HG03565 (cell line): ENCODE measurements at regions not wholly inside any gene's neighbourhood (a gene's known extent, or its start where the extent isn't known, plus 50 kb on each side); places are given as distances from the start of the nearest gene placed in this dataset.
"Not testable (repeated sequence)": the region's sequence is repeated elsewhere in the genome, so short reads cannot be mapped to it uniquely, and the experiment has no call there.

Source experiments
- ATAC-seq: cut with Tn5 transposase; IDR thresholded peaks from one replicate; pipeline ENCODE4 v1.9.1; 2021; ENCODE audit warnings: mild to moderate bottlenecking, moderate library complexity; ENCODE audit not compliant: unreplicated experiment

DNA sequence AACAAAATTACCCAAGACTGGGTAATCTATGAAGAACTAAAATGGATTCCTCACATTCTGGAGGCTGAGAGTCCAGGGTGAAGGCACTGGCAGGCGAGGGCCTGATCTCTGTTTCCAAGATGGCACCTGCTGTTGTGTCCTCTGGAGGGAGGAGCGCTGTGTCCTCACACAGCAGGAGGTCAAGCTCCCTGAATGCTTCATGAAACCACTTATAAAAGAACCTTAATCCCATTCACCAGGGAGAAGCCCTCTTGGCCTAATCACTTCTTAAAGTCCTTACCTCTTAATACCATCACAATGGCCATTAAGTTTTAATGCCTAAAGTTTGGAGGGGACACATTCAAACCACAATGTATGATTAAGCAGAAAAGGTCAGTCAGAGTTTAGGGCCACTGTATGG, 172.4 kb downstream of the EMP1 start:
- ATAC-seq = no peak

DNA sequence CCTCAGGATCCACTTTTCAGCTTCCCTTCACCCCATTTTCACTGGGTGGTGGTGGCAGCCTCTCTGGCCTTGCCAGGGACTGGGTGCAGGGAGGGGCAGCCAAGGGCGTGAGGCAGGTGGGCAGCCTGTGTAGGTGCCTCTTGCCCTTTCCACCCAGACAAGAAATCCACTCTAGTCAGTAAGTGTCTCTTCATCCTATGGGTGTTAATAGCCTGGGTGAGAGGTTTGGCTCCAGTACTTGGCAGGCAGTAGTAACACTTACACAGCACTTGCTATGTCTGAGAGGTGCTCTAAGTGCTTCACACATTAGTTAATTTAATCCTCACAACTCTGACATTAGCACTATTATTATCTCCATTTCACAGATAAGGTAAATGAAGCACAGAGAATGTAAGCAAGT, 171.9 kb downstream of the EMP1 start:
- no peak for ATAC-seq

DNA sequence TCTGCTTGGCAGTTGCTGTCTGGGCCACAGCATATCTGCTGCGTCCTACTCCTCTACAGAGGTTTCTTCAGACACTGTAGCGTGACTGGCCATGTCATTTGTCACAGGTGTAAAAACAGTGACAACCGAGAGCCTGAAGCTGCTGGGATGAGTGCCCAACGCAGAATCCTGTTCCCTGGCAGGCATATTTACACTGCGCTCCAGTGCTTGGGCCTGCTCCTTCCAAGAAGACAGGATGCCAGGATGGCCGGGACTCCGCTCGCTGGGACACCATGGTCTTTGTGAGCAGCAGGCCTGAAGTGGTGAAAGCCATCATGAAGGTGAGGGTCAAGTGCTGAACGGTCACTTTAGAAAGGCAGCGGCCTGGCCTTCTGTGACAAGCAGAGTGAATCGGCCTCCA, 171.4 kb downstream of the EMP1 start:
- ATAC-seq = no peak

DNA sequence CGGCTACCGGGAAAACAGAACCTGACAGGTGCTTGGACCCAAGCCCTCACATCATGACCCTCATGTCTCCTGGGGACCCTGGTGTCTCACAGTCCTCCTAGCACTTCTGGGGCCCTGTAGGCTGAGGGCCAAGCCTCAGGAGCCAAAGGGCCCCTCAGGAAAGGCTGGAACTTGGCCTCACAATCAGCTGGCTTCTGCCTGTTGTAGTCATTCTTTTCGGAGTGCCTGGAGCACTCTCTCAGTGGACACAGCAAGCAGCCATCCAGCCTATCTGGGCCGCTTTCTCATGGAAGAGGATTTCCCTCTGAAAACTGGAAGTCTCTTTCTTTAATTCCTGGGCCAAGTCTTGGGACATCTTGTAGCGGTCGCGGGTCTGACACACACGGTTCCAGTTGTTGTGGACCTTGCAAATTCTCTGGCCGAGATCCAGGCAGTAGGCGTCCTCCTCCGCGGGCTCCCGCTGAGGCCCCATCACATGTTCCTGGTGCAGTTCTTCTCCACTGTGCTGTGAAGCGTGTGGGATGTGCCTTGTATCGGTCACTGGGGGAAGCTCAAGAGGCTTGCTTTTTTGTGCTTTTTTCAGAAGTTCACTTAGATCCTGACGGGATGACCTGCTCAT, 169.3 kb downstream of the EMP1 start:
- ATAC-seq = no peak

DNA sequence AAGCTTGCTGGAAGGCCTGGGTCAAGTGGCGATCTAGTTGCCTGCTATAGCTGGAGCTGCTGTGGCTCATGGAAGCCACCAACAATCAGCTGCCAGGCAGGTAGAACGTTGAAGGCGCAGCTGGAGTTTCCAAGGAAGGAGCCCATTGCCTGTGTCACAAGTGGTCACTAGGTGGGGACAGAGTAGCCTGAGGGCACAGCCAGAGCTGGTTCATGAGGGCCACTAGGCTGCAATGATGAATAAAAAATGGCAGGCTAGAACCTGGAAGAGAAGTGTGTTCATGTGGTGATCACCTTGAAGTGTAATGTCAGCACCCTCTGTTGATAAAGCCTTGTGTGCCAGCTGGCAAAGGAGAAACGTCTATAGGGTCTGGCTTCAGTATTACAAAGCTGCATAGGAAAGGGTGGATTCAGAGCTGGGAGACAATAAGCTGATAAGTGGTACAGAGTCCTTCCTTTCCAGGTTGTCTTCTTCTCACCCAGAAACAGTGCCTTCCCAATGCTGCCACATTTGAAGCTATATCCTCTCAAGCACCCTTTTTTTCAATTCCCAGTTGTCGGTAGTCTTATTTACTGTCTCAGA, 165.8 kb downstream of the EMP1 start:
- peak; percentile 69 for ATAC-seq

DNA sequence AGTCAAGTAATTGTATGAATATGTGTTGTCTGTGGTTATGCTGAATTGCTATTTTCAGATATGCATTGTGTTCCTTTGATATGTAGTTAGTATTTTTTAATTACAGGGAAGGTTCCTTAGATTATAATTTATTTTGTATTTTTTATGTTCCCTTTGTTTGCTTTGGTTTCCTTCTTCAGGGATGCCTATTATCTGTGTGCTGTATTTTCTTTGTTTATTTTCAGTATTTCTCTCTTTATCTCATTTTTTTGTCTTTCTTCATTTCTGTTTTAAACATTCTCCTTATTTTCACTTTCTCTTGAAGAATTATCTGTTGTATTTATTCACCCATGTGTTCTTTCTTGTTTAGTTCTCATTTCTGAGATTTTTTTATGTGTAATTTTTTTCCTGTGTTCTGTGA, 163.1 kb downstream of the EMP1 start:
- no peak for ATAC-seq

DNA sequence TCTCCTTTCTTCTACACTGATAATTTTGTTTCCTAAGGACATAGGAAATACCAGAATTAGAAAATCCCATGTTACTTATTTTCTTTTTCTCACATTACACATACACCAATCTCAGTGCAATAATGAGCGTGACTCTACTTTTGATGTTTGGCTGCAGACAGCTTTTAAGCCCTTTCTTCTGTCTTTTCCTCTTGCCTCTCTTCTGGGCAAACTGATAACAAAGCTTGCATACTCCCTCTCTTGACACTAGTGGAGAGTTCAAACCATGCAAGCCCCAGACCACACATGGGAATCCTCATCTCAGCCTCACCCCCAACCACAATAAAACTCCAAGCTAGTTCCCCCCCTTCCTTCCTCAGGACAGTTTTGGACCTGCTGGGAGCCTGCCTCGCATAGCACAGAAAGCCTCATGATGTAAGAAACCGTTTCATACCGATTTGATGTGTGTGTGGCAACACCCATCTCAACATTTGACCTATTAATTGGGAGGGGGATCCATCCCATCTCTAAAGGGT, 161.9 kb downstream of the EMP1 start:
- no peak for ATAC-seq

DNA sequence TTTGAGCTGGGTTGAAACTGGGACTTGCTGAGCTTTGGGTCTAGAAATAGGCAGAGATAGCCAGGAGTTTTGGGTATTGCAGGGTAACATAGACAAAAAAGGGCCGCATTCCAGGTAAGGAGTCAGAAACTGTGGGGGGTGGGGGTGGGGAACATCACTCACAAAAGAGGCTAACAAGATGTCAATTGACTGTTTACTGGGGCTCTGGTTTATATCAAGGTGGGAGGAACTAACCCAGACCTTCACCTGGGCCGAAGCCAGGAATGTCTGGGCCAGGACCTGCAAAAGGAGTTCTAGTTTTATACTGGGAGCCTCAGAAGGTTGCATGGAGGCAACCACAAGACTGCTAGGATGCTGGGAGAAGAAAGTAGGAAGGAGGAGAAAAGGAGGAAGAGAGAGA, 154.4 kb downstream of the EMP1 start:
- no peak for ATAC-seq

DNA sequence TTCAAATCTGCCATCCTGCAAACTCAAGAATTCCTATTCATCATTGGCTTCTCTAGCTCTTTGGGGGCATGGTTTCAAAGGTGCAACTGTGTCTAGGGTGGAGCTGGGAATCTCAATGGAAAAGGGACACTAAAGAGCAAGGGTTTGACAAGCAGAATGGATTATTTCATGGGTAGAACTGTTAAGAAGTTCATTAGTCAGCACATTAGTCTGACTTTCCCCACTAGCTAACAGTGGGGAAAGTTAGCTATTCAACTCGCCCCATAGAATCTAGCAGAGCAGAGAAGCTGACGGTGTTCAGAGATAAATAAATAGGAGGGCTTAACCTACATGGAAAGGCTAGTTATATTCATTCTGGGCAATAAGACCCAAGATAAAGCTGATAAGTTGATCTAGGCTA, 153.9 kb downstream of the EMP1 start:
- ATAC-seq = no peak

DNA sequence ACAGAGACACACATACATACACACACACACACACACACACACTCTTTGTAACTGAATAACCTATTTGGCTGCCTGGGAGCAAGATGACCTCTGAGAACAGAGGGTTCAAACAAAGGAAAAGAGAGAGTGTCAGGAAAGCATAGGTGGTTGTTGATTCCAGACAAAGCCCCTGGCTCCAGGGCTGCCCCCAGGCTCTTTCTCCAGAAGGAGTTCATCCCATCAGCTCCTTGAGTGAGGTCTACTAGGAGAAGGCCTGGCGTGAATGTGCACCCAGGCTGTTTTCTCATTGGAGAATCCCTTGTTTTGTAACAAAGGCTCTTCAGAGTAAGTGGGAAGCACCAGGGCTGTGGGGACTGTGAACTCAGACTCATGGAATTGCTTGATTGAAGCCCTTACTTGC, 151.9 kb downstream of the EMP1 start:
- ATAC-seq = no peak

DNA sequence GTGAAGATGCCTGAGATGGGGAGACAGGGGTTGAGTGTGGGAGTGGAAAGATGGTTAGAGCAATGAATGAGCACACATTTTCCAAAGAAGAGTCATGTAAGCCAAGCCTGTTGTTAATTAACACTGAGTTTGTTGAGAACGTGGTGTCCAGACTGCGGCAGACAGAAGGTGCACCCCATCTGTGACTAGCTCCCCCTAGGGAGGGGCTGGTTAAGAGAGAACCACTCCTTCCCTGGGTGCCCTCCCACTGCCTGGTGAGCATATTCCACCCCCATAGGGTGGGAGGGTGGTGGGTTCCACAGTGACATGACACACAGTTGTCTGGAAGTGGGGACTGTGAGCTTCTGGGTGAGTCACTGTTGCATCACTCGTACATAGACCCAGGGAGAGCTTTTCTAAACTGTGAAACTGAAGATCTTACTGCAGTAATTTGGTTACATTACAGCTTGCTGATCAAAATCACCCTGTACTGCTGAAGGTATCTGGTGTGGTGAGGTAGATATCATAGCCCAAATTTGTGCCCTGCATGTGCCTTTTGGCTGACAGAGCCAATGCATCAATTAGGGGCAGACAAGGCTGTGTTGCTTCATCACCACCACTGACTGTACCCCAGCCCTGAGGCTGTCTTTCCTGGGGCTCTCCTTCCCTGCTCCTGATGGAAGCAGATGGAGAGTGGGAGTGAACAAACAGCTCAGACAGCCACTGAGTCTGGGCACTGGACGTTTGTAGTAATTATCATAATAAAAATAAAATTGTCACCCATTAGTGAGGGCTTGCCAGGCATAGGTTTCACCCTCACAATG, 150.9 kb downstream of the EMP1 start:
- ATAC-seq = no peak

DNA sequence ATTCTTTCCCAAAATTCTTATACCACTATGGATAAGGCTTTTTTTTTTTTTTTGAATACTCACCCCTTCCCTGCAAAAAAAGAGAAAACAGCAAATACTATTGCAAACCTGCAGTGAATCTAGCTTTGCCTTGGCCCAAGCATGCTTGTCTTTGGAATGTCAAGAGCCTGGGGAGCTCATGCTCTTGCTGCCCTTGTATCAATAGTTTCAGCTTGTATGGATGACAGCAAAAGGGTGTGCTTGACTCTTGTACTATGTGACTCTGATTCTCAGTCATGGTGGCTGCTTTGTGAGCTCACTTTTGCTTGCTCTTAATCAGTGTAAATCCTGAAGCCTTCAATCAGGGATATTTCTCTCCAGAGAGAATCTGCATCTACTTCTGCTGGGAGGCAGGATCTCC, 149.2 kb downstream of the EMP1 start:
- no peak for ATAC-seq

DNA sequence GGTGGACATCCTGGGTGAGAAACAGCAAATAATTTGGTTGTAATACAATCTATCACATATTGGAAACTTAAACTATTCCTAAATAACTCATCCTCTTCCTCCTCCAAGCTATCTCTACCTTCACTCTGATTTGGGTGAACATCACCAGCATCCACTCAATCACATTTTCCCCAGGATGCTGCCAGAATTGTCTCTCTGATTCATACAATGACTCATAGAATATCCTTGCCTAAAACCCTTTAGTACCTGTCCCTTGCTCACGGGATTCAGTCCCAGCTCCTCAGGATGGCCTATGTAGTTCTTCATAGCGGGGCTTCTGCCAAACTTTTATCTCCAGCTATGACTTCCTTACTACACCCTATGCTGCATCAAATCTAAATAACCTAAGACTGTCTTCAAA, 146.8 kb downstream of the EMP1 start:
- ATAC-seq = no peak

DNA sequence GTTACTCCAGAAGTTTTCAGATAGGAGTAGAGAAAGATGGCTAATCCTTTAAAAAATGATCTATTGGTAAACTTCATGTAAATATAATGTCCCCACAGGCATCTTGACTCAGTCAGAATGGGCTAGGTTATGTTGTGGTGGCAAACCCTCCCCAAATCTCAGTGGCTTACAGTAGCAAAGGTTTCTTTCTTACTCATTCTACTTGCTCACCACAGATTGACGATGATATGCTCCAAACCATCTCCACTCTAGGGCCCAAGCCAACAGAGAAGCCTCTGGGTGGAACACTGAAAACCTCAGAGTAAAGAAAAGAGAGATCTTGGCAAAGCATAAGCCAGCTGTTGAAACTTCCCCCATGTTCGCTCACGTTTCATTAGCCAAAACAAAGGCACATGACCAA, 146.4 kb downstream of the EMP1 start:
- no peak for ATAC-seq

DNA sequence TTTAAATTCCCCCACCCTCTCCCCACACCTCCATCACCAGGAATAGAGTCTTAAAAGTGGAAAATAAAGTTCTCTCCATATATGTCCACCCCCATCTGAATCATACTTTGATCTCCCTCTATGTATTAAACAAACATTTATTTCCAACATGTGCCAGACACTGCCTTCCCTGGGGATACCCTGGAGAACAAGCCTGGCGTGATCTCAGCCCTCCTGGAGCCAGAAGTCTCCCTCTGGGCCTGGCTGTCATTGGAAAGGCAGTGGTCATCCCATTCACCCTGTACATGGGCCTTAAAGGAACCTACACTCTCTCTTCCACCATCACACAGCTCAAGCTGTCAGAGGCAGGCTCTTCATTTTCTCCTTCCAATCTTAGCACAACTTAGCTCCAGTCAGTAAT, 143.6 kb downstream of the EMP1 start:
- ATAC-seq = no peak

DNA sequence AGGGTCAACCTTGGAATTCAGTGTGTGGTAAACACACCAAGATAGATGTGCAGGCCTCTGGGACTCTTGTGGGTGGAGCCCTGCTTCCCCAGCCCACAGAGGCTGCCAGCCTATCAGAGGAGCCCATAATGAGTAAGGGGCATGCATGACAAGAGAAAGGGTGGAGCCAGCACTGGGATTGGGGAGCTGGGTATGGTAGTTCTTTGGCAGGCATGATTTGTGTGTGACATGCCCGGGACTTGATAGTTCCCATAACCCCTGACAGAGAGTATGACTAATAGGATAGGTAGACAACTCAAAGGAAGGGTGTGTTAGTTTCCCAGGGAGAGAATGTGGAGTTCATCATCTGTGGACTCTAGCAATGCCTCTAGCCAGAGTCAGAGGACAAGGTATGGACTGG, 143.0 kb downstream of the EMP1 start:
- ATAC-seq = no peak

DNA sequence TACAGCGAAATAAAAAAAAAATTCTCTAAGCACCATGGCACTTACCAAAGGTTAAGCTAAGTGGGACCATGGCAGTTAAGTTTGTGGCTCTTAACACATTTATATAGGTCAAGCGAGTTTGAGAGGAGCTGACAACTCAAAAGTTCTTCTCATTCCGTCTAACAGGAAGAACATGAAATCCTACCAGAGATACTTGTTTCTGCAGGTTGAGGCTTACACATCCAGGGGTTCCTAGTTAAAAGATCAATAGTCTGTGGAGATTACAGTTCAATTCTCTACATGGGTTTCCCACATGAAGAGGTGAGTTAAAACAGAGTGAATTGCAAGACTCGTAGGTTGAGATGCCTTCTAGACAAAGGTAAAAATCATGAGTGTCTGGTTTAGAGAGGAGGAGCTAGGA, 142.6 kb downstream of the EMP1 start:
- no peak for ATAC-seq

DNA sequence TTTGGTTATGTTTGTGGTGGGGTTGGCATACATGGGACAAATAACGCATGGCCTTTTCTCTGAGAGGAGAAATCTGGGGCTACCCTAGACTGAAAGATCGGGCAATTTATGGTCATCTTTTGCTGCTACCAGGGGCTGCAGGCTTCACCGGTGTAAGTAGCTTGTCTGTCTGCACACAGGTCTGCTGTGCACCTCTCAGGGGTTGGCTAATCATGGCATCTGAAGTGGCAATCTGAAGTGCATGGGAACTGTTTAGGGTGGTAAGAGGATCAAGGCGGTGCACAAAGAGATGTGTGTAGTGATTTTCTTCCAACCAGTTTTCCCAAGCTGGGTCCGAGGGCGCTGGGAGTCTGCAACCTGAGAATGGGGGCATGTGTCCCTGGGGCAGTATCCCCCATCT, 141.3 kb downstream of the EMP1 start:
- no peak for ATAC-seq

DNA sequence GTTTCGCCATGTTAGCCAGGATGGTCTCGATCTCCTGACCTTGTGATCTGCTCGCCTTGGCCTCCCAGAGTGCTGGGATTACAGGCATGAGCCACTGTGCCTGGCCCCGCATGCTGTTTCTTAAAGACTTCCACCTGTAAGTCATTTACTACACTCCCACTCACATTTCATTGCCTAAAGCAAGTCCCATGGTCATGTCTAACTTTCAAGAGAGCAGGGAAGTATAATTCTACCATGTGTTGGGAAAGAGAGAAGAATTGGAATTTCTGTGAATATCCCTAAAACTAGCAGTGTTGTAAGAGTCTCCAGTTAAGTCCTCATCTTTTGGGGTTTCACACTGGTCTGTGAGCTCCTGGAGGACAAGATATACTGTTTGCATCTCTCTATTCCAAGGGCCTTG, 139.7 kb downstream of the EMP1 start:
- ATAC-seq = no peak

DNA sequence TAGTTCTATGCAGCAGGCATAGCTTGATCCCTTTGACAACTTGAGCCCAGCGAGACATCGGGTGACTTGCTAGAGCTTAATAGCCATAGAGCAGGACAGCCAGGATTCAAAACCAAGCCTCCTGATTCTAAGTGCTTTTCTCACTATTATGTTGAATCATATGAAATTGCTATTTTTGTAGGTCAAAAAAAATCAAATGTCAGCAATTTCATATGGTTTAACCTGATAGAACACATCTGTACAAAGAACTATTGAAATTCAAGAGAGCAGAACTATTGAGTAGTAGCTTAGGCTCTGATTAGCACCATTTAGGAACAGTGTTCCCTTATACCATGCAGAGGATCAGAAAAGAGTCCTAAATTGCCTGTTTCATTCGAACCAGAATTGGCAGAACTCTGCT, 132.0 kb downstream of the EMP1 start:
- ATAC-seq = no peak

DNA sequence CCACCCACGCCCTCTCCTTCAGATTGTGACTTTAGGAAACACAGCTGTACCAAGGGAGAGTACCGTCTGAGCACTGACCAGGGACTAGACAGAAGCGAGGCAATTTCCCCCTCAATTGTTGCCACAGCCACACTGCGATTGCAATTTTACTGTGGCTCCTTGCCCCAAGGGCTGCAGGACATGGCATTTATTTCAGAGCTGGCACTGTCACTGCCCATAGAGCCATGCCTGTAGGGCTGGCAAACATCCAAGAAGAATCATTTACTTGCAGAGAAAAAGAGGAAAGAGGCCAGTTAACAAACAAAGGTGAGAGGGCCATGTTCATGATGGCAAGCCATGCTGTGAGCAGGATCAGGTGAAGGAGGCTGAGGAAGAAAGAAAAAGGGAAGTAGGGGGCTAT, 129.6 kb downstream of the EMP1 start:
- ATAC-seq = no peak

DNA sequence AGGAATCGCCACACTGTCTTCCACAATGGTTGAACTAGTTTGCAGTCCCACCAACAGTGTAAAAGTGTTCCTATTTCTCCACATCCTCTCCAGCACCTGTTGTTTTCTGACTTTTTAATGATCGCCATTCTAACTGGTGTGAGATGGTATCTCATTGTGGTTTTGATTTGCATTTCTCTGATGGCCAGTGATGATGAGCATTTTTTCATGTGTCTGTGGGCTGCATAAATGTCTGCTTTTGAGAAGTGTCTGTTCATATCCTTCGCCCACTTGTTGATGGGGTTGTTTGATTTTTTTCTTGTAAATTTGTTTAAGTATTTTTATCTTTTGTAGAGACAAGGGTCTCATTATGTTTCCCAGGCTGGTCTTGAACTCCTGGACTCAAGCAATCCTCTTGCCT, 128.5 kb downstream of the EMP1 start:
- not testable (repeated sequence) for ATAC-seq
